ENCODE measurements at regions not wholly inside any gene's neighbourhood (a gene's known extent, or its start where the extent isn't known, plus 50 kb on each side); places are given as distances from the start of the nearest gene placed in this dataset.

GRCh38 chr6:163691049-163691448, 276.5 kb downstream of the QKI start (continued):
- TF ChIP-seq CLOCK (CRISPR knock-in tag; IDR thresholded peaks at IDR 0.05; ENCODE audit: borderline replicate concordance): no peak
- TF ChIP-seq DIDO1 (tag; IDR thresholded peaks at IDR 0.05; ENCODE audit: low read depth): no peak
- TF ChIP-seq XRCC5 (IDR thresholded peaks at IDR 0.05; ENCODE audit: low read depth, low read length): no peak
- no peak for TF ChIP-seq RBM17 (IDR thresholded peaks at IDR 0.05; ENCODE audit: borderline replicate concordance, low read depth, low read length)
- TF ChIP-seq ZKSCAN1 (IDR thresholded peaks at IDR 0.05; ENCODE audit: low read depth, low read length): no peak
- TF ChIP-seq PRMT5 (CRISPR knock-in tag; IDR thresholded peaks at IDR 0.05): no peak
- no peak for TF ChIP-seq MNT (conservative IDR thresholded peaks at IDR 0.05)
- TF ChIP-seq ZNF518B (CRISPR knock-in tag; IDR thresholded peaks at IDR 0.05): no peak

Measured in K562 (cell line).